GM10266 (cell line): ENCODE measurements at regions not wholly inside any gene's neighbourhood (a gene's known extent, or its start where the extent isn't known, plus 50 kb on each side); places are given as distances from the start of the nearest gene placed in this dataset.

Source experiments
- DNase-seq: peaks from one replicate; pipeline ENCODE4 v3.0.0; 2012; ENCODE audit errors: extremely low spot score
- CTCF ChIP-seq: IDR thresholded peaks from 2 replicates; pipeline ENCODE4 v1.5.1; 2012; ENCODE audit warnings: mild to moderate bottlenecking, low read depth; ENCODE audit not compliant: control insufficient read depth, insufficient read depth; ENCODE audit errors: missing control alignments

GRCh38 chr1:94636624-94637023 is 95.1 kb upstream of the F3 start:
- no peak for DNase-seq
- TF ChIP-seq CTCF = no peak

- no peak for TF ChIP-seq CTCF
- DNase-seq = no peak
Measured at GRCh38 chr1:94636100-94636499, 94.5 kb upstream of the F3 start.

GRCh38 chr1:94634977-94635416 is 93.4 kb upstream of the F3 start:
- no peak for TF ChIP-seq CTCF
- no peak for DNase-seq

GRCh38 chr1:94633051-94633450 is 91.5 kb upstream of the F3 start:
- TF ChIP-seq CTCF = no peak
- no peak for DNase-seq

GRCh38 chr1:94629259-94630181 is 88.0 kb upstream of the F3 start:
- no peak for DNase-seq
- TF ChIP-seq CTCF = no peak

GRCh38 chr1:94628499-94628843 is 86.9 kb upstream of the F3 start:
- TF ChIP-seq CTCF = no peak
- no peak for DNase-seq

- TF ChIP-seq CTCF = no peak
- no peak for DNase-seq
Measured at GRCh38 chr1:94627771-94628498, 86.4 kb upstream of the F3 start.
